Ishikawa (cell line): ENCODE measurements at regions not wholly inside any gene's neighbourhood (a gene's known extent, or its start where the extent isn't known, plus 50 kb on each side); places are given as distances from the start of the nearest gene placed in this dataset.

ENCODE experiments used
- CEBPB ChIP-seq: IDR thresholded peaks from 2 replicates; pipeline ENCODE4 v1.6.1; 2012
- CREB1 ChIP-seq: IDR thresholded peaks from 2 replicates; pipeline ENCODE4 v1.6.1; 2012; ENCODE audit warnings: low read depth
- EGR1 ChIP-seq: IDR thresholded peaks from 2 replicates; pipeline ENCODE4 v1.6.1; 2012
- EP300 ChIP-seq: IDR thresholded peaks from 2 replicates; pipeline ENCODE4 v1.6.1; 2012; ENCODE audit warnings: borderline replicate concordance
- FOXM1 ChIP-seq: IDR thresholded peaks from 2 replicates; pipeline ENCODE4 v1.6.1; 2012; ENCODE audit warnings: low read depth, borderline replicate concordance
- MAX ChIP-seq: IDR thresholded peaks from 2 replicates; pipeline ENCODE4 v1.6.1; 2012
- NFIC ChIP-seq: IDR thresholded peaks from 2 replicates; pipeline ENCODE4 v1.6.1; 2012
- RAD21 ChIP-seq: IDR thresholded peaks from 2 replicates; pipeline ENCODE4 v1.6.1; 2012; ENCODE audit warnings: low read depth
- REST ChIP-seq: IDR thresholded peaks from 2 replicates; pipeline ENCODE4 v1.6.1; 2012; ENCODE audit warnings: low read depth, mild to moderate bottlenecking
- TAF1 ChIP-seq: IDR thresholded peaks from 2 replicates; pipeline ENCODE4 v1.6.1; 2012; ENCODE audit warnings: low read depth, mild to moderate bottlenecking
- TCF12 ChIP-seq: IDR thresholded peaks from 2 replicates; pipeline ENCODE4 v1.6.1; 2012; ENCODE audit warnings: low read depth
- TEAD4 ChIP-seq: IDR thresholded peaks from 2 replicates; pipeline ENCODE4 v1.6.1; 2012
- USF1 ChIP-seq: IDR thresholded peaks from 2 replicates; pipeline ENCODE4 v1.6.1; 2012
- YY1 ChIP-seq: IDR thresholded peaks from 2 replicates; pipeline ENCODE4 v1.6.1; 2012; ENCODE audit warnings: low read depth
- ZBTB7A ChIP-seq: IDR thresholded peaks from 2 replicates; pipeline ENCODE4 v1.6.1; 2012; ENCODE audit warnings: low read depth

GRCh38 chr1:239856067-239856466 lies 235.6 kb upstream of the FMN2 start:
- TF ChIP-seq USF1 = no peak
- TF ChIP-seq CREB1 = no peak
- TF ChIP-seq MAX = no peak
- TF ChIP-seq ZBTB7A = no peak

GRCh38 chr1:239856924-239857323 lies 234.8 kb upstream of the FMN2 start:
- no peak for TF ChIP-seq MAX
- TF ChIP-seq FOXM1 = no peak
- no peak for TF ChIP-seq TAF1
- no peak for TF ChIP-seq CEBPB
- TF ChIP-seq EP300 = no peak
- TF ChIP-seq CREB1 = no peak
- TF ChIP-seq REST = no peak
- no peak for TF ChIP-seq TEAD4

- TF ChIP-seq RAD21 = peak; percentile 26; the same call in 1 of the 2 replicates
- TF ChIP-seq EGR1 = peak; percentile 52
- no peak for TF ChIP-seq MAX
- no peak for TF ChIP-seq USF1
- peak; percentile 99 for TF ChIP-seq CEBPB
- TF ChIP-seq FOXM1 = peak; percentile 68; the same call in 1 of the 2 replicates
- TF ChIP-seq YY1 = no peak
- TF ChIP-seq TAF1 = no peak
- no peak for TF ChIP-seq REST
- no peak for TF ChIP-seq CREB1
- no peak for TF ChIP-seq ZBTB7A
- peak; percentile 83 for TF ChIP-seq TCF12
- TF ChIP-seq EP300 = peak; percentile 81
- peak; percentile 75 for TF ChIP-seq TEAD4
- peak; percentile 46; the same call in 1 of the 2 replicates for TF ChIP-seq NFIC
Observed at GRCh38 chr1:239858057-239858456, 233.6 kb upstream of the FMN2 start.

- no peak for TF ChIP-seq EP300
- TF ChIP-seq CREB1 = no peak
- TF ChIP-seq USF1 = no peak
- TF ChIP-seq TEAD4 = no peak
- TF ChIP-seq EGR1 = no peak
- TF ChIP-seq MAX = no peak
- TF ChIP-seq RAD21 = no peak
- no peak for TF ChIP-seq REST
- no peak for TF ChIP-seq FOXM1
- TF ChIP-seq TAF1 = no peak
- TF ChIP-seq ZBTB7A = no peak
- TF ChIP-seq YY1 = no peak
- TF ChIP-seq CEBPB = no peak
- TF ChIP-seq TCF12 = no peak
- TF ChIP-seq NFIC = no peak
Observed at GRCh38 chr1:239858529-239858928, 233.2 kb upstream of the FMN2 start.
